ENCODE measurements at regions not wholly inside any gene's neighbourhood (a gene's known extent, or its start where the extent isn't known, plus 50 kb on each side); places are given as distances from the start of the nearest gene placed in this dataset.

DNA sequence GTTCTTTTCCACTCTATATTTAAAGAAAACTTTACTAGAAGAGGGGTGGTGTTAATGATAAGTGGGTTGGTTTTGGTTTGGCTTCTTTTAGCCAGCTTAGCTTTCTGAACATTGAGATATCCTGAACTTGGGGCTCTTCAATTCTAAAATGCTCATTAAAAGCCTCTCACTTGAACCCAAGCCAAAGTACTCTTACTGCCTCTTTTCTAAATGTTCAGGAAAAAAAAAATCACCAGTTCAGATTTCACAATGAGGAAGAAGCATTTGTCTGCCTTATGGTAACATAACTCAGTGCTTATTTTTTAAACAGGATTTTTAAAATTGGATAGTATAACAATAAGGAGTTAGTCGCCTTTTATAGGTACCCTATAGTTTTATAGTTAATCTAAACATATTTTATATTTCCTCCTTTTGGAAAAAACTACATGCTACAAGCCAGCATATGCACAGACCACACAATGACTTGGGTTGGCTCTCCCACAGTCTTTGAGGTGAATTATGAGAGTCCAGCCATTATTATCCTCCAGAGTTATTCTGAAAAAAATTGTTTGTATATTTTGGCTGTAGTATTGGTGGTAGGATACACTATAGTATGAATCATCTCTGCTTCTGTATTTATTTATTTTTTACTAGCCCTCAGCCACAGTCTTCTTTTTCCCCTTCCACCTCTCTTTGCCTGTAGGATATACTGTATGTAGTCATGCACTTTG, 195.5 kb upstream of the TMPO start:
- H3K9ac ChIP-seq, result no peak overlapping the region
- H3K27ac Mint-ChIP-seq, result no peak overlapping the region
- no peak overlapping the region for H3K4me3 Mint-ChIP-seq
- DNase-seq (ENCODE audit: low spot score), result no peak
- no peaks in the 10 kb centered on the region for H3K27me3 Mint-ChIP-seq (ENCODE audit: insufficient read depth, low read depth)
- no peaks in the 10 kb centered on the region for H3K9me3 Mint-ChIP-seq
- H3K4me2 ChIP-seq, result no peak overlapping the region
- H4K20me1 ChIP-seq (ENCODE audit: low read depth), result no peaks in the 10 kb centered on the region
- H3F3A ChIP-seq (ENCODE audit: low read depth), result no peaks in the 10 kb centered on the region
- H2AFZ ChIP-seq (replicated peaks), result peak overlapping the region; percentile 45
- no peak overlapping the region for H3K27ac ChIP-seq
- no peak overlapping the region for H3K4me3 ChIP-seq
- no peaks in the 10 kb centered on the region for H3K9me3 ChIP-seq (ENCODE audit: low read depth)
- no peaks in the 10 kb centered on the region for H3K36me3 ChIP-seq
- no peaks in the 10 kb centered on the region for H3K4me1 Mint-ChIP-seq
- no peaks in the 10 kb centered on the region for H3K4me1 ChIP-seq
- no peak for TF ChIP-seq EZH2phosphoT487 (IDR thresholded peaks at IDR 0.05)
- TF ChIP-seq, protein P1, sequence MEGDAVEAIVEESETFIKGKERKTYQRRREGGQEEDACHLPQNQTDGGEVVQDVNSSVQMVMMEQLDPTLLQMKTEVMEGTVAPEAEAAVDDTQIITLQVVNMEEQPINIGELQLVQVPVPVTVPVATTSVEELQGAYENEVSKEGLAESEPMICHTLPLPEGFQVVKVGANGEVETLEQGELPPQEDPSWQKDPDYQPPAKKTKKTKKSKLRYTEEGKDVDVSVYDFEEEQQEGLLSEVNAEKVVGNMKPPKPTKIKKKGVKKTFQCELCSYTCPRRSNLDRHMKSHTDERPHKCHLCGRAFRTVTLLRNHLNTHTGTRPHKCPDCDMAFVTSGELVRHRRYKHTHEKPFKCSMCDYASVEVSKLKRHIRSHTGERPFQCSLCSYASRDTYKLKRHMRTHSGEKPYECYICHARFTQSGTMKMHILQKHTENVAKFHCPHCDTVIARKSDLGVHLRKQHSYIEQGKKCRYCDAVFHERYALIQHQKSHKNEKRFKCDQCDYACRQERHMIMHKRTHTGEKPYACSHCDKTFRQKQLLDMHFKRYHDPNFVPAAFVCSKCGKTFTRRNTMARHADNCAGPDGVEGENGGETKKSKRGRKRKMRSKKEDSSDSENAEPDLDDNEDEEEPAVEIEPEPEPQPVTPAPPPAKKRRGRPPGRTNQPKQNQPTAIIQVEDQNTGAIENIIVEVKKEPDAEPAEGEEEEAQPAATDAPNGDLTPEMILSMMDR (IDR thresholded peaks at IDR 0.05), result no peak
- TF ChIP-seq EZH2 (IDR thresholded peaks at IDR 0.05), result no peak
- no peaks in the 10 kb centered on the region for H3K27me3 ChIP-seq
- no peaks in the 10 kb centered on the region for H3K79me2 ChIP-seq (ENCODE audit: low read depth)
- H3K36me3 Mint-ChIP-seq, result no peaks in the 10 kb centered on the region

DNA sequence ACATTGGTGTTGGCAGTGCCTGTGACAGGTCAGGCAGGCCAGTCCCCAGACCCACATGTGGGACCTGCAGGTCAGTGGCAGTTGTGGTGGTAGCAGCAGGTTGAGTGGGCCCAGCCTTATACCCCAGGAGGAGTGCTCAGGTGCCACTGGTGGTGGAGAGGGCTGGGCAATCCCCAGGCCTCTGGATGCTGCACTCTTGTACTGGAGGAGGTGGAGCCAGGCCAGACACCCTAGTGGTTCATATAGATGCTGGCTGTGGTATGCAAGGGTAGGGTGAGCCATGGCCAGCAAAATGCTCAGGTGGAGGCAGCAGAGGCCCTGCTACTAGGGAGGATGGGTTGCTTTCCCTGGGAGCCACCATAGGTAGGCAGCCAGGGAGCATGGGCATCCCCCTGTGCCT, 190.4 kb upstream of the TMPO start:
- no peaks in the 10 kb centered on the region for H3K36me3 Mint-ChIP-seq
- no peak overlapping the region for H3K27ac Mint-ChIP-seq
- Histone ChIP-seq H3K9ac (no peak overlapping the region), H4K20me1 (ENCODE audit: low read depth) (no peaks in the 10 kb centered on the region), H3K4me1 (no peaks in the 10 kb centered on the region), H2AFZ (replicated peaks) (no peak overlapping the region), H3F3A (ENCODE audit: low read depth) (no peaks in the 10 kb centered on the region), H3K36me3 (no peaks in the 10 kb centered on the region), H3K27me3 (no peaks in the 10 kb centered on the region), H3K9me3 (ENCODE audit: low read depth) (no peaks in the 10 kb centered on the region), H3K27ac (no peak overlapping the region), H3K4me2 (no peak overlapping the region), H3K4me3 (no peak overlapping the region), H3K79me2 (ENCODE audit: low read depth) (no peaks in the 10 kb centered on the region)
- no peaks in the 10 kb centered on the region for H3K9me3 Mint-ChIP-seq
- TF ChIP-seq EZH2phosphoT487 (IDR thresholded peaks at IDR 0.05), result no peak
- no peak for TF ChIP-seq EZH2 (IDR thresholded peaks at IDR 0.05)
- TF ChIP-seq, protein P1 (IDR thresholded peaks at IDR 0.05), result no peak
- no peaks in the 10 kb centered on the region for H3K4me1 Mint-ChIP-seq
- H3K4me3 Mint-ChIP-seq, result no peak overlapping the region
- H3K27me3 Mint-ChIP-seq (ENCODE audit: insufficient read depth, low read depth), result no peaks in the 10 kb centered on the region
- DNase-seq (ENCODE audit: low spot score), result no peak

DNA sequence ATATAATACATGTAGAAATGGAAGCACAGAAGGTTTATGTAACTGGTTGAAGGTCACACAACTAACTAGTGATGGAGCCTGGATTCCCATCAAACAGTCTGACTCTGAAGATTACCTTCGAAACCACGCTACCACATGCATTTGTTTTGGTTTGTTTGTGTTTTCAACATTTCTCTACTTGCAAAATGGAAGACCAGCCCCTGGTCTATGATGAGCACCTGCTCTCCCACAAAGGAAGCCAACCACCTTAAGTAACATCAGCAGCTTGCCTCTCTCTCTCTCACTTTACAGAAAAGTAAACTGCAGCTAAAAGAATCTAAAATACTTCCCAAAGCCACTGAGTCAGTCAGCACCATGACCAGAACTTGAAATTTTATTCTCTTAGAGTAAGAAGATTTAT, 186.9 kb upstream of the TMPO start:
- H3K27ac Mint-ChIP-seq, result no peak overlapping the region
- no peak for TF ChIP-seq EZH2phosphoT487 (IDR thresholded peaks at IDR 0.05)
- TF ChIP-seq, protein P1 (IDR thresholded peaks at IDR 0.05), result no peak
- no peak for TF ChIP-seq EZH2 (IDR thresholded peaks at IDR 0.05)
- no peaks in the 10 kb centered on the region for H3K9me3 Mint-ChIP-seq
- H3K36me3 Mint-ChIP-seq, result no peaks in the 10 kb centered on the region
- Histone ChIP-seq H3K4me2 (no peak overlapping the region), H3K27ac (no peak overlapping the region), H3K9ac (no peak overlapping the region), H3F3A (ENCODE audit: low read depth) (no peaks in the 10 kb centered on the region), H3K4me3 (no peak overlapping the region), H4K20me1 (ENCODE audit: low read depth) (no peaks in the 10 kb centered on the region), H3K79me2 (ENCODE audit: low read depth) (no peaks in the 10 kb centered on the region), H3K9me3 (ENCODE audit: low read depth) (no peaks in the 10 kb centered on the region), H3K27me3 (no peaks in the 10 kb centered on the region), H3K4me1 (no peaks in the 10 kb centered on the region), H2AFZ (replicated peaks) (no peak overlapping the region), H3K36me3 (no peaks in the 10 kb centered on the region)
- no peak for DNase-seq (ENCODE audit: low spot score)
- H3K27me3 Mint-ChIP-seq (ENCODE audit: insufficient read depth, low read depth), result no peaks in the 10 kb centered on the region
- H3K4me1 Mint-ChIP-seq, result no peaks in the 10 kb centered on the region
- no peak overlapping the region for H3K4me3 Mint-ChIP-seq
